Neutrophil (primary cell): ENCODE measurements at regions not wholly inside any gene's neighbourhood (a gene's known extent, or its start where the extent isn't known, plus 50 kb on each side); places are given as distances from the start of the nearest gene placed in this dataset.

ENCODE experiments used
- H3K27ac ChIP-seq: fragments of 200-600 bp; sonication (generic); 2 replicates; pipeline ENCODE4 v1.5.1; 2016; ENCODE audit warnings: mild to moderate bottlenecking, moderate library complexity
- H3K27me3 ChIP-seq: fragments of 200-600 bp; sonication (generic); 2 replicates; pipeline ENCODE4 v1.6.0; 2016; ENCODE audit warnings: mild to moderate bottlenecking
- H3K36me3 ChIP-seq: fragments of 200-600 bp; sonication (generic); 2 replicates; pipeline ENCODE4 v1.5.1; 2017
- H3K4me1 ChIP-seq, 2 experiments: fragments of 200-600 bp in 1 of 2; sonication (generic) in 1 of 2; 1 replicate in 1 of 2; 2 replicates in 1 of 2; pipeline versions ENCODE4 v1.5.1 to v1.6.1; 2013 to 2016; ENCODE audit warnings: low read depth in 1 of 2, low read length in 1 of 2, mild to moderate bottlenecking in 1 of 2, moderate library complexity in 1 of 2; ENCODE audit not compliant: control insufficient read depth in 1 of 2, insufficient read depth in 1 of 2
- H3K4me3 ChIP-seq, 2 experiments: fragments of 200-600 bp in 1 of 2; sonication (generic) in 1 of 2; 1 replicate in 1 of 2; 2 replicates in 1 of 2; pipeline ENCODE4 v1.5.1; 2013 to 2016; ENCODE audit warnings: low read depth in 1 of 2, low read length in 1 of 2, mild to moderate bottlenecking in 1 of 2, moderate library complexity in 1 of 2
- H3K9me3 ChIP-seq: fragments of 200-600 bp; sonication (generic); 2 replicates; pipeline ENCODE4 v1.5.1; 2016
- TF ChIP-seq, protein P1 (sequence below): fragments of 200-600 bp; sonication (generic); IDR thresholded peaks from 2 replicates; pipeline ENCODE4 v1.5.1; 2016; ENCODE audit warnings: antibody characterized with exemption

DNA sequence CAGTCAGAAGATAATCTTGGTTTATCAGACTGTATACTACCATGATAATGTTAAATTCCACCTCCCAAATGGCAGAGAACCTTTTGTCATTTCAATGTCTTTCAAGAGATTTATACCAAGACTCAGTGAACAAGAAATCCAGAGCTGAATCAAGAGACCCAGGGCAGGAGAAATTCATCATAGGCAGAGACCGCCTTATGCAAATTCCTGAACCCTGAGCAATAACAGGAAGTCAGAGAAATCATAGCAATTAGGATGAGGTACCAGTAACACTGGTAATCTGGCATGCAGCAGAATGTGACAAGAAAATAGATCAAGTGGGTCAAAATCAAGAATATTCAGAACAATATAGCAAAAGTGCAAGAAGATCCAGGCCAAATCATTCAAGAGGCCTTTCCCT is 412.4 kb upstream of the LRATD1 start:
- Histone ChIP-seq H3K27ac (no peak overlapping the region), H3K4me3 (no peak overlapping the region), H3K9me3 (no peaks in the 10 kb centered on the region), H3K4me1 (no peaks in the 10 kb centered on the region), H3K36me3 (no peaks in the 10 kb centered on the region), H3K27me3 (no peaks in the 10 kb centered on the region)
- TF ChIP-seq, protein P1, sequence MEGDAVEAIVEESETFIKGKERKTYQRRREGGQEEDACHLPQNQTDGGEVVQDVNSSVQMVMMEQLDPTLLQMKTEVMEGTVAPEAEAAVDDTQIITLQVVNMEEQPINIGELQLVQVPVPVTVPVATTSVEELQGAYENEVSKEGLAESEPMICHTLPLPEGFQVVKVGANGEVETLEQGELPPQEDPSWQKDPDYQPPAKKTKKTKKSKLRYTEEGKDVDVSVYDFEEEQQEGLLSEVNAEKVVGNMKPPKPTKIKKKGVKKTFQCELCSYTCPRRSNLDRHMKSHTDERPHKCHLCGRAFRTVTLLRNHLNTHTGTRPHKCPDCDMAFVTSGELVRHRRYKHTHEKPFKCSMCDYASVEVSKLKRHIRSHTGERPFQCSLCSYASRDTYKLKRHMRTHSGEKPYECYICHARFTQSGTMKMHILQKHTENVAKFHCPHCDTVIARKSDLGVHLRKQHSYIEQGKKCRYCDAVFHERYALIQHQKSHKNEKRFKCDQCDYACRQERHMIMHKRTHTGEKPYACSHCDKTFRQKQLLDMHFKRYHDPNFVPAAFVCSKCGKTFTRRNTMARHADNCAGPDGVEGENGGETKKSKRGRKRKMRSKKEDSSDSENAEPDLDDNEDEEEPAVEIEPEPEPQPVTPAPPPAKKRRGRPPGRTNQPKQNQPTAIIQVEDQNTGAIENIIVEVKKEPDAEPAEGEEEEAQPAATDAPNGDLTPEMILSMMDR: no peak

DNA sequence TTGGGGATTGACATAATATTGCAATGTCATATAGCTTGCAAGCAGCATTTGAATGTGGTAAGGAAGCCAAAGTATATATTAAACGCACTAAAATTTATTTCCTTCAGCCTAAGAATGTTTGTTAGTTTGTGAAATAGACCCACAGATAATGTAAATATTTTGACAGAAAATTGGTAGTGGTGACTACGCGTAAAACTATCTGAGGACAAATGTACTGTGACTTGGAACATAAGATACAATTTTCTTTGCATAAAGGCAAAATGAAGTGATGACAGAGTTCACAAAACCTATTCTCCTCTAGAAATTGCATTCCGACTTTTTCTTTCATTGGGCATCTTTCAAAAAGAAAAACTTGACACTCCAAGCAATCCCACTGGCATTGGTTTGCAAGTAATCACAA is 411.1 kb upstream of the LRATD1 start:
- no peaks in the 10 kb centered on the region for H3K27me3 ChIP-seq
- no peaks in the 10 kb centered on the region for H3K4me1 ChIP-seq
- H3K27ac ChIP-seq: no peak overlapping the region
- H3K36me3 ChIP-seq: no peaks in the 10 kb centered on the region
- no peaks in the 10 kb centered on the region for H3K9me3 ChIP-seq
- no peak overlapping the region for H3K4me3 ChIP-seq
- TF ChIP-seq, protein P1: no peak

DNA sequence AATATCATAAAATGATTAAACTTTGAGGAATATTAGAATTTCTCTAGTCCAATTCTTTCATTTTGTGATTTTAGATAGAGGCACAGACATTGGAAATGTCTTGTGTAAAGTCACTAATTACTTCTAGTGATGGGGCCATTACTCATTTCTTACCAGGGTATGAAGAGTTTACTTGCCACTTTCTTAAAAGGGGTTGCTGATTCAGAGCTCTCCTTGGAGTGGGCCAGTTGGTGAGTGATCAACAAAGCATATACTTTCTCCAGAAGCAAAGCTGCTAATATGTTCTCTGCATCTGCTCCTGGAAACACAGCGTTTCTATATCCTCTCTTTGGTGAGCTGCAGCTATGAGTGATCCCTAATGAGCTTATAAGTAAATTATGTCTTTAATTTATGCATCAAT is 408.9 kb upstream of the LRATD1 start:
- Histone ChIP-seq H3K27me3 (no peaks in the 10 kb centered on the region), H3K9me3 (no peaks in the 10 kb centered on the region), H3K4me3 (no peak overlapping the region), H3K4me1 (no peaks in the 10 kb centered on the region), H3K36me3 (no peaks in the 10 kb centered on the region), H3K27ac (no peak overlapping the region)
- TF ChIP-seq, protein P1: no peak

DNA sequence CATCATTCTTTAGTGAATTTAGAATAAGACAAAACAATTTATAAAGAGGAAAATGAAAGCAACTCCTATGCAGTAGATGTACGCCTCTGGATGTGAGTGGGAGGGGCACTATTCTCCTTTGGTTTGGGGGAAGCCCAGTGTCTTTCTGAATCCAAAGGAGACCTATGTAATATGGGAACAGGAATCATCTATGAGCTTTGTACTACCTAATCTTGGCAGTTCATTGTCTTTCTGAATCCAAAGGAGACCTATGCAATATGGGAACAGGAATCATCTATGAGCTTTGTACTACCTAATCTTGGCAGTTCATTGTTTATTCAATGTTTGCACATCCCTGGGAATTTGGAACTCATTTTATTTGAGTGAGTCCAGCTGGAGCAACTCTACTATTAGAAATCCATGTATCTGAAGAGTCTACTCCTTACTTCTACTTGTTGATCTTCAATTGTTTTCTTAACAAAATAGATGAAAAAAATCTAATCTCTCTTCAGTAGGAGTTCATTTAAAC is 401.1 kb upstream of the LRATD1 start:
- no peaks in the 10 kb centered on the region for H3K27me3 ChIP-seq
- no peak overlapping the region for H3K4me3 ChIP-seq
- TF ChIP-seq, protein P1: no peak
- no peaks in the 10 kb centered on the region for H3K9me3 ChIP-seq
- no peaks in the 10 kb centered on the region for H3K36me3 ChIP-seq
- no peaks in the 10 kb centered on the region for H3K4me1 ChIP-seq
- no peak overlapping the region for H3K27ac ChIP-seq

DNA sequence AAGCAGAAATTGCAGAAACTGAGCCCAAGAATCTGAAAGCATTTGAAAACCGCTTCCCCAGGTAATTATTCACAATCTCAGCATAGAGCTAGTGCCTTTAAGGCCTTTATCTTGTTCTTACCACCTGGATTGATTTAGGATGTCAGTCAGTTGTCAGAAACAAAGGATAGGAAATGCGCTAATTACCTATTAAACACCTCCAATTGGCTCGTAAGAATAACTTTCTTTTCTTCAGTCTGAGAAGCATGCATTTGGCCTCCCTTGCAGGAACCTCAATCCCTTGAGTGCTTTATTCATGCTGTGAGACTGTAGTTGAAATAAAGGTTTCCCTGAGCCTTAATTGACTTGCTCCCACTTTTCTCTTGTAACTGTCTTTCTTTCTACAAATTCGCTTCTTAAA is 400.3 kb upstream of the LRATD1 start:
- Histone ChIP-seq H3K36me3 (no peaks in the 10 kb centered on the region), H3K4me1 (no peaks in the 10 kb centered on the region), H3K4me3 (no peak overlapping the region), H3K27ac (no peak overlapping the region), H3K9me3 (no peaks in the 10 kb centered on the region), H3K27me3 (no peaks in the 10 kb centered on the region)
- TF ChIP-seq, protein P1: no peak

DNA sequence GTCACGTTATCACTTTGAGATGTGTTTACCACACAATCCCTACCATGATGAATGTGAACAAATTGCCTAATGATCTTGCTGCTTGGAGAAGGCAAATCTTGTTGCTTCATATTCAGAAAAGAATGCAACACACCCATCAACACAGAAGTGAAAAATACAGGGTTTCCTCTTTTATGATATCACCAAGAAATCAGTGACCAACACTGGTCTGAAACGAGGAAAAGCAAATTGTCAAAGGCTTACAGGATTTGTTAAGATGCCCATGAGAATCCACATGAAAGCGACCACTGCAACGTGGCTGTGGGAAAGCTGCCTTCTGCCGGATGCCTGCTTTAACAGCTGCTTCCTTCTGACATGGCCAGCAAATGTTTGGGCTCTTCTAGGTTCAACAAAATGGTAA is 397.6 kb upstream of the LRATD1 start:
- Histone ChIP-seq H3K4me3 (no peak overlapping the region), H3K9me3 (no peaks in the 10 kb centered on the region), H3K4me1 (no peaks in the 10 kb centered on the region), H3K36me3 (no peaks in the 10 kb centered on the region), H3K27ac (no peak overlapping the region), H3K27me3 (no peaks in the 10 kb centered on the region)
- TF ChIP-seq, protein P1: no peak
